ENCODE measurements at regions not wholly inside any gene's neighbourhood (a gene's known extent, or its start where the extent isn't known, plus 50 kb on each side); places are given as distances from the start of the nearest gene placed in this dataset.

DNA sequence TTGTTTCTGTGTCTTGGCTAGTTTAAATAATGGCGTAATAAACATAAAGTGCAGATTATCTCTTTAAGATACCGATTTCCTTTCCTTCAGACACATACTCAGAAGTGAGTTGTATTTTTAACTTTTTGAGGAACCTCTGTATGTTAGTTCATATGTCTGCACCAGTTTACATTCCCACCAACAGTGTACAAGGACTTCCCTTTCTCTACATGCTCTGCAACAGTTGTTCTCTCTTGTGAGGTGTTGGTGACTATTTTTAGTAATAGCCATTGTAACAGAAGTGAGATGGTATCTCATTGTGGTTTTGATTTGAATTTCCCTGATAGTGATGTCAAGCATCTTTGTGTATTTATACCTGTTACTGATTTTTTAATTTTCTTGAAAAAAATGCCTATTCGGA is 418.6 kb downstream of the UQCRFS1 start:
- TF ChIP-seq CTCF (IDR thresholded peaks at IDR 0.05; ENCODE audit: insufficient read depth, low read length) (no peak), SPI1 (IDR thresholded peaks at IDR 0.05; ENCODE audit: borderline replicate concordance, low read depth) (peak; percentile 77), REST (IDR thresholded peaks at IDR 0.05; ENCODE audit: insufficient replicate concordance, low read depth) (no peak)
